ENCODE measurements at regions not wholly inside any gene's neighbourhood (a gene's known extent, or its start where the extent isn't known, plus 50 kb on each side); places are given as distances from the start of the nearest gene placed in this dataset.

- no peaks in the 10 kb centered on the region for H3K9me3 ChIP-seq
- no peak for TF ChIP-seq CTCF (IDR thresholded peaks at IDR 0.05)
- H3K4me3 ChIP-seq = no peak overlapping the region
- H3K4me1 ChIP-seq = no peaks in the 10 kb centered on the region
- no peaks in the 10 kb centered on the region for H3K36me3 ChIP-seq
- no peak for DNase-seq
- intact Hi-C loops (cut with DNase I) = no loop called here
- H3K27me3 ChIP-seq = no peaks in the 10 kb centered on the region
- ATAC-seq = no peak
- no peak overlapping the region for H3K27ac ChIP-seq
Measured at GRCh38 chr7:145398758-145399157, 562.9 kb upstream of the TPK1 start.

- Histone ChIP-seq H3K9me3 (no peaks in the 10 kb centered on the region), H3K27ac (no peak overlapping the region), H3K27me3 (no peaks in the 10 kb centered on the region), H3K36me3 (no peaks in the 10 kb centered on the region), H3K4me3 (no peak overlapping the region), H3K4me1 (no peaks in the 10 kb centered on the region)
- intact Hi-C loops (cut with DNase I) = no loop called here
- ATAC-seq = no peak
- no peak for DNase-seq
- TF ChIP-seq CTCF (IDR thresholded peaks at IDR 0.05) = no peak
Measured at GRCh38 chr7:145394126-145394525, 558.3 kb upstream of the TPK1 start.

GRCh38 chr7:145382762-145383161 is 546.9 kb upstream of the TPK1 start:
- Histone ChIP-seq H3K36me3 (no peaks in the 10 kb centered on the region), H3K27me3 (no peaks in the 10 kb centered on the region), H3K4me3 (no peak overlapping the region), H3K27ac (no peak overlapping the region), H3K4me1 (no peaks in the 10 kb centered on the region), H3K9me3 (peaks cover 3% of the 10 kb centered on the region)
- DNase-seq (no peak), ATAC-seq (no peak)
- intact Hi-C loops (cut with DNase I) = no loop called here
- no peak for TF ChIP-seq CTCF (IDR thresholded peaks at IDR 0.05)

GRCh38 chr7:145378197-145378596 is 542.3 kb upstream of the TPK1 start:
- Histone ChIP-seq H3K4me1 (no peaks in the 10 kb centered on the region), H3K4me3 (no peak overlapping the region), H3K9me3 (peaks cover 3% of the 10 kb centered on the region), H3K36me3 (no peaks in the 10 kb centered on the region), H3K27me3 (no peaks in the 10 kb centered on the region), H3K27ac (no peak overlapping the region)
- ATAC-seq = no peak
- no peak for TF ChIP-seq CTCF (IDR thresholded peaks at IDR 0.05)
- DNase-seq = no peak
- intact Hi-C loops (cut with DNase I) = no loop called here

GRCh38 chr7:145360511-145361100 is 524.8 kb upstream of the TPK1 start:
- no peak for DNase-seq
- intact Hi-C loops (cut with DNase I) = no loop called here
- peak; percentile 50 for ATAC-seq

More at GRCh38 chr7:145360511-145361100, 524.8 kb upstream of the TPK1 start:
- no peak overlapping the region for H3K27ac ChIP-seq
- H3K9me3 ChIP-seq = no peaks in the 10 kb centered on the region
- H3K4me3 ChIP-seq = no peak overlapping the region
- H3K36me3 ChIP-seq = no peaks in the 10 kb centered on the region
- no peaks in the 10 kb centered on the region for H3K4me1 ChIP-seq
- H3K27me3 ChIP-seq = no peaks in the 10 kb centered on the region
- no peak for TF ChIP-seq CTCF (IDR thresholded peaks at IDR 0.05)

Data from upper lobe of right lung (tissue), 1 donor.